Astrocyte of the spinal cord (primary cell): ENCODE measurements at regions not wholly inside any gene's neighbourhood (a gene's known extent, or its start where the extent isn't known, plus 50 kb on each side); places are given as distances from the start of the nearest gene placed in this dataset.

ENCODE experiments used
- DNase-seq: peaks from one replicate; pipeline ENCODE4 v3.0.0; 2011; ENCODE audit warnings: low read depth, low spot score
- H3K4me3 ChIP-seq: 2 replicates; pipeline ENCODE4 v1.5.1; 2011; ENCODE audit warnings: low read depth, mild to moderate bottlenecking, low read length, moderate library complexity
- CTCF ChIP-seq: IDR thresholded peaks from 2 replicates; pipeline ENCODE4 v1.5.1; 2012; ENCODE audit warnings: low read depth, mild to moderate bottlenecking, low read length, inconsistent platforms
- in situ Hi-C: cut with HindIII; loops from 2 replicates; pipeline ENCODE4 v1.10.0; 2017; ENCODE audit warnings: low sequenced_read_pairs

- TF ChIP-seq CTCF, result no peak
- no peak for DNase-seq
- in situ Hi-C loops, result no loop called here
- H3K4me3 ChIP-seq, result no peak overlapping the region
Observed at GRCh38 chr3:15923640-15924405, 126.0 kb upstream of the ANKRD28 start.

GRCh38 chr3:15924914-15925313 is 127.1 kb upstream of the ANKRD28 start:
- H3K4me3 ChIP-seq, result no peak overlapping the region
- TF ChIP-seq CTCF, result no peak
- in situ Hi-C loops, result no loop called here
- no peak for DNase-seq

GRCh38 chr3:15926871-15927270 is 129.1 kb upstream of the ANKRD28 start:
- TF ChIP-seq CTCF, result no peak
- DNase-seq, result no peak
- in situ Hi-C loops, result no loop called here
- no peak overlapping the region for H3K4me3 ChIP-seq

- no peak for TF ChIP-seq CTCF
- in situ Hi-C loops, result no loop called here
- no peak overlapping the region for H3K4me3 ChIP-seq
- no peak for DNase-seq
Observed at GRCh38 chr3:15927969-15928368, 130.2 kb upstream of the ANKRD28 start.

- in situ Hi-C loops, result no loop called here
- no peak overlapping the region for H3K4me3 ChIP-seq
- TF ChIP-seq CTCF, result no peak
- DNase-seq, result no peak
Observed at GRCh38 chr3:15929944-15930571, 132.3 kb upstream of the ANKRD28 start.

GRCh38 chr3:15932348-15933300 is 134.8 kb upstream of the ANKRD28 start:
- no peak for DNase-seq
- H3K4me3 ChIP-seq, result no peak overlapping the region
- TF ChIP-seq CTCF, result no peak
- in situ Hi-C loops, result no loop called here
